ENCODE measurements at regions not wholly inside any gene's neighbourhood (a gene's known extent, or its start where the extent isn't known, plus 50 kb on each side); places are given as distances from the start of the nearest gene placed in this dataset.

DNA sequence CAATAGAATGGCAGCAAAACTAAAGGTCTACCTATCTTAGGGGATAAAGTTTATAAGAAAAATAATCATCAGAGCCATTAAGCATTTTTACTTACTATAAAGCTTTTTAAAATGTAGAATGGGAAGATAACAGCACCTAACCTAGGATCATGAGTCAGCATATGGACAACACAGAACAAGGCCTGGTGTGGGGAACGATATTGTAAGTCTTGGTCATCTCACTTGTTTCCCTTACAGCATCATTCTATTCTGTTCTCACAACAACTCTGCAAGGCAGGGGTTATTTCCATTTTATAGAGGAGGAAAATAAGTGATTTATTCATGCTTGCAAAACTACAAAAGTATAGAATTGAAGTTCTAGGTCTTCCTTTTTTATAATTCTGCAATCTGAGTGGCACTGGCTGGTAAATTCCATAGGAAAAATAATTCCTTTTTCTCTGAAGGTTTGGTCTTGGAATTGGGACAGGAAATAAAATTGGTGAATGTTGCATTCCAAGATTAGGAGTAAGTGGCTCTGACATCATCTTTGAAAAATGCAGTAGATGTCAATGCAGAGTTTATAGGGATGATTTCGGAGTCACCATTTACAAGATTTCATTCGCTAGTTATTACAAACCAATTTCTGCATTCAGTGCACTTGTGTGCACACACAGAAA is 423.0 kb downstream of the DYNC2H1 start:
- TF ChIP-seq POLR2AphosphoS5 (IDR thresholded peaks at IDR 0.05): no peak
- no peak for TF ChIP-seq POLR2A (IDR thresholded peaks at IDR 0.05)
- TF ChIP-seq, protein P1, sequence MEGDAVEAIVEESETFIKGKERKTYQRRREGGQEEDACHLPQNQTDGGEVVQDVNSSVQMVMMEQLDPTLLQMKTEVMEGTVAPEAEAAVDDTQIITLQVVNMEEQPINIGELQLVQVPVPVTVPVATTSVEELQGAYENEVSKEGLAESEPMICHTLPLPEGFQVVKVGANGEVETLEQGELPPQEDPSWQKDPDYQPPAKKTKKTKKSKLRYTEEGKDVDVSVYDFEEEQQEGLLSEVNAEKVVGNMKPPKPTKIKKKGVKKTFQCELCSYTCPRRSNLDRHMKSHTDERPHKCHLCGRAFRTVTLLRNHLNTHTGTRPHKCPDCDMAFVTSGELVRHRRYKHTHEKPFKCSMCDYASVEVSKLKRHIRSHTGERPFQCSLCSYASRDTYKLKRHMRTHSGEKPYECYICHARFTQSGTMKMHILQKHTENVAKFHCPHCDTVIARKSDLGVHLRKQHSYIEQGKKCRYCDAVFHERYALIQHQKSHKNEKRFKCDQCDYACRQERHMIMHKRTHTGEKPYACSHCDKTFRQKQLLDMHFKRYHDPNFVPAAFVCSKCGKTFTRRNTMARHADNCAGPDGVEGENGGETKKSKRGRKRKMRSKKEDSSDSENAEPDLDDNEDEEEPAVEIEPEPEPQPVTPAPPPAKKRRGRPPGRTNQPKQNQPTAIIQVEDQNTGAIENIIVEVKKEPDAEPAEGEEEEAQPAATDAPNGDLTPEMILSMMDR (IDR thresholded peaks at IDR 0.05): no peak
- no peak for TF ChIP-seq EP300 (IDR thresholded peaks at IDR 0.05)

All from stomach (tissue), 4 donors.